OCI-LY3 (cell line): ENCODE measurements at regions not wholly inside any gene's neighbourhood (a gene's known extent, or its start where the extent isn't known, plus 50 kb on each side); places are given as distances from the start of the nearest gene placed in this dataset.

ENCODE experiments used
- CTCF ChIP-seq: fragments of 200-600, 300-600 bp; sonication (generic); IDR thresholded peaks from 2 replicates; pipeline ENCODE4 v1.5.1; 2014; ENCODE audit warnings: antibody characterized with exemption, low read length, low read depth
- EZH2phosphoT487 ChIP-seq: fragments of 200-600 bp; shearing (Covaris generic); IDR thresholded peaks from 2 replicates; pipeline ENCODE4 v1.6.1; 2018; ENCODE audit warnings: antibody characterized with exemption, mixed run types, low read depth

- no peak for TF ChIP-seq CTCF
- no peak for TF ChIP-seq EZH2phosphoT487
Measured at GRCh38 chr20:16861708-16862107, 113.5 kb downstream of the OTOR start.
